Endothelial cell of umbilical vein (primary cell): ENCODE measurements at regions not wholly inside any gene's neighbourhood (a gene's known extent, or its start where the extent isn't known, plus 50 kb on each side); places are given as distances from the start of the nearest gene placed in this dataset.

ENCODE experiments used
- BruUV-seq: library from RNA; stranded (reverse); fragments of 400-500 nt; replicated peaks from 2 replicates; lab custom pipeline; 2021; lab: Mats Ljungman, UMichigan
- CTCF ChIA-PET: fragments of 300-600, 350-600 bp; sonication (Branson Sonifier 250); formaldehyde crosslinking; loops from one replicate; lab custom pipeline; 2021; ENCODE audit warnings: antibody characterized with exemption, inconsistent platforms; lab: Charles Lee
- POLR2A ChIA-PET: fragments of 300-600, 350-600 bp; sonication (Branson Sonifier 250); formaldehyde crosslinking; loops from one replicate; lab custom pipeline; 2021; ENCODE audit warnings: antibody characterized with exemption, inconsistent platforms; lab: Charles Lee
- DNase-seq: peaks from one replicate; pipeline ENCODE4 v3.0.0-alpha.2; 2011; ENCODE audit warnings: low read depth, low spot score
- FAIRE-seq: peaks from 2 replicates; lab custom pipeline; 2011; peaks lifted over from hg19 to GRCh38; lab: Jason Lieb, UNC
- H2AFZ ChIP-seq: 2 replicates; pipeline ENCODE4 v1.6.0; 2012; ENCODE audit warnings: low read depth, low read length, control low read depth, inconsistent platforms
- H3K27ac ChIP-seq: 2 replicates; pipeline ENCODE4 v1.5.1; 2011; ENCODE audit warnings: low read depth, mild to moderate bottlenecking, control low read depth, low read length, moderate library complexity; ENCODE audit not compliant: insufficient read depth
- H3K27me3 ChIP-seq, 2 experiments: 2 replicates each; pipeline versions ENCODE4 v1.6.0 to v1.6.1; 2011; ENCODE audit warnings: low read length in 2 of 2, mixed read lengths in 1 of 2; ENCODE audit not compliant: control insufficient read depth in 2 of 2, insufficient read depth in 2 of 2
- H3K36me3 ChIP-seq, 2 experiments: 2 replicates in 1 of 2; 3 replicates in 1 of 2; pipeline ENCODE4 v1.5.1; 2011; ENCODE audit warnings: low read length in 2 of 2, mild to moderate bottlenecking in 1 of 2, moderate library complexity in 1 of 2; ENCODE audit not compliant: control insufficient read depth in 2 of 2, insufficient read depth in 2 of 2; ENCODE audit errors: extremely low read depth in 1 of 2
- H3K4me1 ChIP-seq: 3 replicates; pipeline ENCODE4 v1.5.1; 2011; ENCODE audit warnings: mild to moderate bottlenecking, low read length; ENCODE audit not compliant: control insufficient read depth, insufficient read depth; ENCODE audit errors: extremely low read depth
- H3K4me2 ChIP-seq: 2 replicates; pipeline ENCODE4 v1.6.1; 2011; ENCODE audit warnings: low read length, control low read depth, mixed read lengths; ENCODE audit not compliant: insufficient read depth
- H3K4me3 ChIP-seq, 3 experiments: fragments of 200-600 bp in 1 of 3; sonication (generic), shearing (Covaris generic) in 1 of 3; replicated peaks in 1 of 3; 2 replicates each; pipeline ENCODE4 v1.5.1; 2011 to 2016; ENCODE audit warnings: control low read depth in 3 of 3, low read length in 3 of 3, mild to moderate bottlenecking in 2 of 3, inconsistent platforms in 1 of 3, low read depth in 1 of 3, moderate library complexity in 1 of 3; ENCODE audit not compliant: insufficient read depth in 1 of 3
- H3K79me2 ChIP-seq: 2 replicates; pipeline ENCODE4 v1.6.0; 2012; ENCODE audit warnings: low read length, inconsistent platforms; ENCODE audit not compliant: control insufficient read depth, insufficient read depth
- H3K9ac ChIP-seq: replicated peaks from 2 replicates; pipeline ENCODE3; 2011; ENCODE audit warnings: low read length, control low read depth; ENCODE audit not compliant: insufficient read depth; ENCODE audit errors: extremely low read depth
- H3K9me1 ChIP-seq: replicated peaks from 3 replicates; pipeline ENCODE4 v1.6.0; 2011; ENCODE audit warnings: mild to moderate bottlenecking, low read length; ENCODE audit not compliant: control insufficient read depth, insufficient read depth; ENCODE audit errors: extremely low read depth
- H3K9me3 ChIP-seq: replicated peaks from 2 replicates; pipeline ENCODE4 v1.5.1; 2012; ENCODE audit warnings: low read length, inconsistent platforms; ENCODE audit not compliant: control insufficient read depth, insufficient read depth
- H4K20me1 ChIP-seq: replicated peaks from 2 replicates; pipeline ENCODE3; 2011; ENCODE audit warnings: mild to moderate bottlenecking, low read length; ENCODE audit not compliant: control insufficient read depth, insufficient read depth; ENCODE audit errors: extremely low read depth
- CTCF ChIP-seq, 2 donors: IDR thresholded peaks; 1 replicate in 1 of 2; 2 replicates in 1 of 2; pipeline ENCODE4 v1.5.1; 2011; ENCODE audit warnings: low read length in 2 of 2, mild to moderate bottlenecking in 2 of 2, moderate library complexity in 2 of 2, control low read depth in 1 of 2, inconsistent platforms in 1 of 2, low read depth in 1 of 2; ENCODE audit not compliant: insufficient read depth in 1 of 2; ENCODE audit errors: extremely low read depth in 1 of 2
- EZH2 ChIP-seq: IDR thresholded peaks from 2 replicates; pipeline ENCODE4 v1.6.1; 2012; ENCODE audit warnings: borderline replicate concordance, low read depth, mild to moderate bottlenecking, moderate library complexity, low read length, inconsistent platforms; ENCODE audit not compliant: severe bottlenecking
- FOS ChIP-seq: IDR thresholded peaks from 2 replicates; pipeline ENCODE4 v1.6.1; 2011; ENCODE audit warnings: mild to moderate bottlenecking, low read length, moderate library complexity, borderline replicate concordance; ENCODE audit not compliant: insufficient read depth
- GATA2 ChIP-seq: IDR thresholded peaks from 2 replicates; pipeline ENCODE4 v1.7.0; 2011; ENCODE audit warnings: low read depth, mild to moderate bottlenecking, moderate library complexity, mixed read lengths, low read length; ENCODE audit not compliant: insufficient read length, insufficient read depth
- JUN ChIP-seq: IDR thresholded peaks from 2 replicates; pipeline ENCODE4 v1.6.1; 2011; ENCODE audit warnings: borderline replicate concordance, low read depth; ENCODE audit not compliant: insufficient read length, insufficient read depth
- MAX ChIP-seq: IDR thresholded peaks from 2 replicates; pipeline ENCODE4 v1.6.1; 2011; ENCODE audit not compliant: insufficient read depth, insufficient read length
- MYC ChIP-seq: IDR thresholded peaks from one replicate; pipeline ENCODE4 v1.6.1; 2011; ENCODE audit warnings: mild to moderate bottlenecking, low read depth, low read length
- POLR2A ChIP-seq: IDR thresholded peaks from 2 replicates; pipeline ENCODE4 v1.6.1; 2012; ENCODE audit warnings: low read depth, mild to moderate bottlenecking, control low read depth, low read length
- POLR2AphosphoS5 ChIP-seq: IDR thresholded peaks from 2 replicates; pipeline ENCODE4 v1.6.1; 2012; ENCODE audit warnings: low read depth, mild to moderate bottlenecking, control low read depth, low read length, moderate library complexity; ENCODE audit not compliant: insufficient read depth
- dilution Hi-C: fragments of 300-500 bp; cut with MboI; formaldehyde crosslinking; loops from one replicate; pipeline ENCODE4 v1.15.0; 2019; ENCODE audit warnings: low sequenced_read_pairs; ENCODE audit not compliant: extremely low pct_ligation_motif_present
- intact Hi-C: fragments of 100-400 bp; cut with micrococcal nuclease; formaldehyde crosslinking; loops from one replicate; pipeline ENCODE4 v1.10.0; 2022

GRCh38 chr9:21653091-21653490 lies 149.3 kb upstream of the MTAP start:
- no peak overlapping the region for H3K4me2 ChIP-seq
- no peaks in the 10 kb centered on the region for H4K20me1 ChIP-seq
- BruUV-seq: no TSS peak
- ChIA-PET CTCF (no interaction called here), POLR2A (no interaction called here)
- no peak overlapping the region for H3K4me3 ChIP-seq
- H3K27ac ChIP-seq: no peak overlapping the region
- no peak for FAIRE-seq
- intact Hi-C loops: no loop called here
- no peaks in the 10 kb centered on the region for H3K9me3 ChIP-seq
- dilution Hi-C loops: no loop called here
- no peaks in the 10 kb centered on the region for H3K36me3 ChIP-seq
- no peak overlapping the region for H3K9ac ChIP-seq
- no peaks in the 10 kb centered on the region for H3K4me1 ChIP-seq
- DNase-seq: no peak
- peaks cover 0 to 2% of the 10 kb centered on the region in 2 experiments for H3K27me3 ChIP-seq
- TF ChIP-seq MAX (no peak), JUN (no peak), MYC (no peak), POLR2A (no peak), GATA2 (no peak), POLR2AphosphoS5 (no peak), FOS (no peak), CTCF (IDR thresholded peaks at IDR 0.05; ENCODE audit: extremely low read depth in 1 of 2, insufficient read depth in 1 of 2, low read depth in 1 of 2, low read length in 2 of 2) (no peak), EZH2 (no peak)
- no peaks in the 10 kb centered on the region for H3K79me2 ChIP-seq
- H2AFZ ChIP-seq: no peak overlapping the region
- no peaks in the 10 kb centered on the region for H3K9me1 ChIP-seq
